ENCODE measurements at regions not wholly inside any gene's neighbourhood (a gene's known extent, or its start where the extent isn't known, plus 50 kb on each side); places are given as distances from the start of the nearest gene placed in this dataset.

DNA sequence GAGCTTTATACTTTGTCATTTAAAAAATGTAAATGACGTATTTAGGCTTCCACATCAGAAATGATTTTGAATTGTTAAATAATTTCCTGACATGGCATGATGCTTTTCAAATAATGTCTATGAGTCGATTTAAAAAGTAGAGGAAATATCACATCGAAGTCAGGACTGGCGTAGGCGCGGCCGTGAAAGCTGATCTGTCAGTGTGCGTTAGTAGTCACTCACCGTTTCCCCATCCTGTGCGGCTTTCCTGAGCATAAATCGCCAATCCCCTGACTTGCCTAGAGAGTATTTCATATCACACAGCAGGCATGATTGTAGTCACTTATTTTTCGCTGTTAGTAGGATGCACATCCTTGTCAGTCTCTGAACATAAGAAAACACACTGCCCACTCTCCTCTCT lies 843.1 kb downstream of the SOCS6 start:
- TF ChIP-seq EP300 (IDR thresholded peaks at IDR 0.05; ENCODE audit: borderline replicate concordance) (no peak), ZBTB7A (IDR thresholded peaks at IDR 0.05; ENCODE audit: low read depth) (no peak), NFIC (IDR thresholded peaks at IDR 0.05) (no peak), CEBPB (IDR thresholded peaks at IDR 0.05) (no peak)

DNA sequence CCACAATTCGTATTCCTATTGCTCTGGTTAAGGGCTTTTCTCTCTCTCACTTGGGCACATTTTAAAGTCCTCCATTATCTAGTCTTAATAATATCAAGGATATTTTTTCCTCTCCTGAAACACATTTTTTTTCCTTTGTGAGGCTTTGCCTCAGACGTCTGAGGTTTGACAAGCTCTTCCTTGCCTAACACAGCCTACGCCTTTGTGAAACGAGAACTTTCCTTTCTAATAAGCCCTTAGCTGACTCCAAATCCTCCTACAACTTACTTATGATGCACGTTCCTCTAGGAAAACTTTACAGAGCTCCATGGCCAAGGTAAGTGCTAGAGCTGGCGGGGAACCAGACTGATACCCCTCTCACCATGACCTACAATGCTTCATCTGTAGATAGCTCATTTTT lies 841.5 kb downstream of the SOCS6 start:
- no peak for TF ChIP-seq FOXM1 (IDR thresholded peaks at IDR 0.05; ENCODE audit: borderline replicate concordance, low read depth)

DNA sequence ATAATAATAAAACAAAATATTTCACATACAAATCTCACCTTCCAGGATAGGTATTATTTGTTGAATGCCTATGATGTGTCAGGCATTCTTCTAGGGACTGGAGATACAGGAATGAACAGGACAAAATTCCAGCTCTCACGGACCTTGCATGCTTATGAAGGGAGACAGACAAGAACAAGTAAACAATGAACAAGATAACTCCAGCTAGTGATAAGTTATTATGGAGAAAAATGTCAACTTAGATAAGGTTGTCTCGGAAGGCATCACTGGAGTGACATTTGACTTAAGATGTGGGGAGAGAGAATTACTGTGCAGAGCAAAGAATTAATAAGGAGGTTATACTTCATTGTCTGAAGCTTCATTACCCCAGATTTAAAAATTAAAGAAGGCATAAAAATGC lies 836.7 kb downstream of the SOCS6 start:
- no peak for TF ChIP-seq NFIC (IDR thresholded peaks at IDR 0.05)
- TF ChIP-seq, protein P1, sequence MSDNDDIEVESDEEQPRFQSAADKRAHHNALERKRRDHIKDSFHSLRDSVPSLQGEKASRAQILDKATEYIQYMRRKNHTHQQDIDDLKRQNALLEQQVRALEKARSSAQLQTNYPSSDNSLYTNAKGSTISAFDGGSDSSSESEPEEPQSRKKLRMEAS (IDR thresholded peaks at IDR 0.05) = no peak
- TF ChIP-seq, protein P2, sequence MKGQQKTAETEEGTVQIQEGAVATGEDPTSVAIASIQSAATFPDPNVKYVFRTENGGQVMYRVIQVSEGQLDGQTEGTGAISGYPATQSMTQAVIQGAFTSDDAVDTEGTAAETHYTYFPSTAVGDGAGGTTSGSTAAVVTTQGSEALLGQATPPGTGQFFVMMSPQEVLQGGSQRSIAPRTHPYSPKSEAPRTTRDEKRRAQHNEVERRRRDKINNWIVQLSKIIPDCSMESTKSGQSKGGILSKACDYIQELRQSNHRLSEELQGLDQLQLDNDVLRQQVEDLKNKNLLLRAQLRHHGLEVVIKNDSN (IDR thresholded peaks at IDR 0.05) = no peak

DNA sequence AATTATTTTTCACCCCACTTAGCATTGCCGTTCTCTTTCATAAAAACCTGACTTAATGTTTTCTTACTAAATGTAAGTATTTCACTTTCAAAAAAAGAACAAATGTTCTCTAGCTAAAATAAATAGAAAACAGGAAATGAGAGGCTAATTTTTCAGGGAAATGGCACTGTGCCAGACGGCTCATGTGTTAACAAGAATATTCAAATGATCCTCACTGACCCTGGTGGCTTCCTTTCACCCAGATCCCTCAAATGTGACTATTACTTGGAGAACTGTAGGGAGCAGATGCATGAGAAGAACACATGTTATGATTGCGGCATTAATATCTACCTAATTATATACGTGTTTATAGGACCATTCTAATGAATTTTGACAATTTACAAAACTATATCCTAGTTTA lies 827.7 kb downstream of the SOCS6 start:
- TF ChIP-seq EP300 (IDR thresholded peaks at IDR 0.05; ENCODE audit: borderline replicate concordance) = no peak

DNA sequence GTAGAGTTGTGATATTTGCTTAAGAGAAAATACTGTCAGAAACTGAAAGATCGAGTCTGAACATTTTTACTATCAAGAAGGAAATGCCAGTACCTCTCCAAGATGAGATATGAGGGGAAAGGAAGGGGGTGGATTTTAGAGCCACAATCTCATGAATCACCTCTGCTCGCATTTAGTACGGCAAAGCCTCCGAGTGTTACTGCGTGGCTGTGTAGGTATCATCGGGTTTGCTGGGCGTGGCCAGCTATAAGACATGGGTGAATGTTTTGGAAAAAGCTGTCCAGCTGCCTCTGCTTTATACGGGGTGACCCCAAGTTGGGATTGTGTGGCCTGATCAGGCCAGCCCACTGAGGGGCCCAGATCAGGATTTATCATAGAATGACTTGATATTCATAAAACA lies 826.4 kb downstream of the SOCS6 start:
- TF ChIP-seq TEAD4 (IDR thresholded peaks at IDR 0.05) = no peak
- TF ChIP-seq, protein P1 (IDR thresholded peaks at IDR 0.05) = no peak
- TF ChIP-seq NFIC (IDR thresholded peaks at IDR 0.05) = no peak
- TF ChIP-seq CREB1 (IDR thresholded peaks at IDR 0.05; ENCODE audit: low read depth) = no peak
- TF ChIP-seq, protein P3, sequence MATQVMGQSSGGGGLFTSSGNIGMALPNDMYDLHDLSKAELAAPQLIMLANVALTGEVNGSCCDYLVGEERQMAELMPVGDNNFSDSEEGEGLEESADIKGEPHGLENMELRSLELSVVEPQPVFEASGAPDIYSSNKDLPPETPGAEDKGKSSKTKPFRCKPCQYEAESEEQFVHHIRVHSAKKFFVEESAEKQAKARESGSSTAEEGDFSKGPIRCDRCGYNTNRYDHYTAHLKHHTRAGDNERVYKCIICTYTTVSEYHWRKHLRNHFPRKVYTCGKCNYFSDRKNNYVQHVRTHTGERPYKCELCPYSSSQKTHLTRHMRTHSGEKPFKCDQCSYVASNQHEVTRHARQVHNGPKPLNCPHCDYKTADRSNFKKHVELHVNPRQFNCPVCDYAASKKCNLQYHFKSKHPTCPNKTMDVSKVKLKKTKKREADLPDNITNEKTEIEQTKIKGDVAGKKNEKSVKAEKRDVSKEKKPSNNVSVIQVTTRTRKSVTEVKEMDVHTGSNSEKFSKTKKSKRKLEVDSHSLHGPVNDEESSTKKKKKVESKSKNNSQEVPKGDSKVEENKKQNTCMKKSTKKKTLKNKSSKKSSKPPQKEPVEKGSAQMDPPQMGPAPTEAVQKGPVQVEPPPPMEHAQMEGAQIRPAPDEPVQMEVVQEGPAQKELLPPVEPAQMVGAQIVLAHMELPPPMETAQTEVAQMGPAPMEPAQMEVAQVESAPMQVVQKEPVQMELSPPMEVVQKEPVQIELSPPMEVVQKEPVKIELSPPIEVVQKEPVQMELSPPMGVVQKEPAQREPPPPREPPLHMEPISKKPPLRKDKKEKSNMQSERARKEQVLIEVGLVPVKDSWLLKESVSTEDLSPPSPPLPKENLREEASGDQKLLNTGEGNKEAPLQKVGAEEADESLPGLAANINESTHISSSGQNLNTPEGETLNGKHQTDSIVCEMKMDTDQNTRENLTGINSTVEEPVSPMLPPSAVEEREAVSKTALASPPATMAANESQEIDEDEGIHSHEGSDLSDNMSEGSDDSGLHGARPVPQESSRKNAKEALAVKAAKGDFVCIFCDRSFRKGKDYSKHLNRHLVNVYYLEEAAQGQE (IDR thresholded peaks at IDR 0.05; ENCODE audit: low read depth) = no peak
- TF ChIP-seq RAD21 (IDR thresholded peaks at IDR 0.05; ENCODE audit: low read depth) = no peak
- TF ChIP-seq TCF12 (IDR thresholded peaks at IDR 0.05; ENCODE audit: low read depth) = no peak
- TF ChIP-seq EP300 (IDR thresholded peaks at IDR 0.05; ENCODE audit: borderline replicate concordance) = no peak
- TF ChIP-seq TAF1 (IDR thresholded peaks at IDR 0.05; ENCODE audit: low read depth) = no peak
- TF ChIP-seq ZBTB7A (IDR thresholded peaks at IDR 0.05; ENCODE audit: low read depth) = no peak
- TF ChIP-seq CEBPB (IDR thresholded peaks at IDR 0.05) = no peak
- TF ChIP-seq, protein P2 (IDR thresholded peaks at IDR 0.05) = no peak

DNA sequence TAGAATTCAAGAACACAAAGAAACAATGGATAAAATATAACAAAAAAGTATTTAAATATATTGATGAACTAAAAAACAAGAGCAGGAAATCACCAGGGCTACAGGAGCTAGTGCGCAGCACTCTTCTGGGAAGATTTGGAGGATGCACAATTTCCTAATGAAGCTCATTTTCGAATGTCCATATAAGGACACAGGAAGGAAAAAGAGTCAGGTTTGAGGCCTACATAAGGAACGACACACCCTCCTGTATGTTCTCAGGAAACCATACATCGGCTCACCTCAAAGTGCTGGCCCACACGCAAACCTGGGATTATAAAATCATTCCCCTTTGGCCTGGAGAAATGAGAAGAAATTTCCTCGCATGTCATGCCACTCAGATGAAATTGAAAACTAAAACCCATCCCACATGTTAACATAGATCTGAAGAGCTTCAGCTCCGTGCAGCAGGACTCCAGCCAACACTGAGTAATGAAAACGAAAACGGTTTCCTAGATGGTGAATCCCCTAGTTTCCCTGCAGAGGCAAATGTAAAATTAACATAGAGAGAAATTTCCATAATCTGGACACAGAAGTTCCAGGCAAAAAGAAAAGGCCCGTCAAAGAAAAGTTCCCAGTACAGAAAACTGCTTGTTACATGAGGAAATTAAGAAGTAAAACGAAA lies 825.8 kb downstream of the SOCS6 start:
- TF ChIP-seq TCF12 (IDR thresholded peaks at IDR 0.05; ENCODE audit: low read depth) (no peak), CEBPB (IDR thresholded peaks at IDR 0.05) (no peak), ZBTB7A (IDR thresholded peaks at IDR 0.05; ENCODE audit: low read depth) (no peak), YY1 (IDR thresholded peaks at IDR 0.05; ENCODE audit: low read depth) (no peak), EGR1 (IDR thresholded peaks at IDR 0.05) (no peak), EP300 (IDR thresholded peaks at IDR 0.05; ENCODE audit: borderline replicate concordance) (no peak), FOXM1 (IDR thresholded peaks at IDR 0.05; ENCODE audit: borderline replicate concordance, low read depth) (no peak), TAF1 (IDR thresholded peaks at IDR 0.05; ENCODE audit: low read depth) (no peak), TEAD4 (IDR thresholded peaks at IDR 0.05) (no peak)

DNA sequence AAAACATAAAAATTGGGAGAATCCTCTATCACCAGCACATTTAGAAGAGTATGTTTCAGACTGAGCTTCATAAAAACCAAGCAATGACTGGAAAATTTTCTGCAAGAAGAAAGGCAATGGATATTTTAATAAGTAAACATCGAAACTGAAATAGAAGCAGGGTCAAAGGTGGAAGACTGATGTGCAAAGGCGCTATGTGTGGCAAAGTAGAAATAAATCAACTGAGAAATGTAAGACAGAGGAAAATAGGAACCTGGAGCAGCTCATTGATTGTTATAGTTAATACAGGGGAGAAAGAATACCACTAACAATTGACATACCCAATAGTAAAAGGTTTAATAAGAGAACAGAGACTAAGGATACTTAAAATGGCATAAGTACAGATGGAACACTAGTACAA lies 818.4 kb downstream of the SOCS6 start:
- no peak for TF ChIP-seq NFIC (IDR thresholded peaks at IDR 0.05)
- TF ChIP-seq FOXM1 (IDR thresholded peaks at IDR 0.05; ENCODE audit: borderline replicate concordance, low read depth) = no peak
- TF ChIP-seq TAF1 (IDR thresholded peaks at IDR 0.05; ENCODE audit: low read depth) = no peak
- no peak for TF ChIP-seq RAD21 (IDR thresholded peaks at IDR 0.05; ENCODE audit: low read depth)
- no peak for TF ChIP-seq CREB1 (IDR thresholded peaks at IDR 0.05; ENCODE audit: low read depth)
- TF ChIP-seq, protein P1 (IDR thresholded peaks at IDR 0.05) = no peak
- TF ChIP-seq, protein P2 (IDR thresholded peaks at IDR 0.05) = no peak
- no peak for TF ChIP-seq ZBTB7A (IDR thresholded peaks at IDR 0.05; ENCODE audit: low read depth)
- TF ChIP-seq CEBPB (IDR thresholded peaks at IDR 0.05) = no peak
- no peak for TF ChIP-seq EP300 (IDR thresholded peaks at IDR 0.05; ENCODE audit: borderline replicate concordance)
- TF ChIP-seq YY1 (IDR thresholded peaks at IDR 0.05; ENCODE audit: low read depth) = no peak
- TF ChIP-seq TCF12 (IDR thresholded peaks at IDR 0.05; ENCODE audit: low read depth) = no peak
- no peak for TF ChIP-seq TEAD4 (IDR thresholded peaks at IDR 0.05)
- TF ChIP-seq EGR1 (IDR thresholded peaks at IDR 0.05) = no peak
- TF ChIP-seq, protein P3 (IDR thresholded peaks at IDR 0.05; ENCODE audit: low read depth) = no peak

Data from Ishikawa (cell line).